NCI-H146 treated with DMSO at 0.1 percent for 48 hours (cell line): ENCODE measurements at regions not wholly inside any gene's neighbourhood (a gene's known extent, or its start where the extent isn't known, plus 50 kb on each side); places are given as distances from the start of the nearest gene placed in this dataset.

Experiments used
- DNase-seq: peaks from one replicate; lab custom pipeline; 2025; ENCODE audit not compliant: unreplicated experiment; lab: John Stamatoyannopoulos, UW

DNA sequence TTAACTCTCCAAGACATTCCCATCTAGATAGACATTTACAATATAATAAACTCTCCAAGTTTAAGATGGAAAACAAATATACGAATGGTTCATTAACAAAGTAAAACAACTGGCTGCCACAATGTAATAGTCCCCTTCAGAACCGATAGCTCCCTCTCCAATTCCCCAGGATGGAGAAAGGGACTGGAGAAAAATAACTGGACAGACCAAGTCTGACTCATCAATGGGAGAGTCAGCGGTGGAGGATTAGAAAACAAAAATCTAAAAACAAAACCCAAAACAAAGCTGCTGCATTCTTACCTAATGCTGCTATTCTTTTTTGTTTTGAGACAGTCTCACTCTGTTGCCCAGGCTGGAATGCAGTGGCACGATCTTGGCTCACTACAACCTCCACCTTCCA, 468.1 kb downstream of the SHQ1 start:
- no peak for DNase-seq

DNA sequence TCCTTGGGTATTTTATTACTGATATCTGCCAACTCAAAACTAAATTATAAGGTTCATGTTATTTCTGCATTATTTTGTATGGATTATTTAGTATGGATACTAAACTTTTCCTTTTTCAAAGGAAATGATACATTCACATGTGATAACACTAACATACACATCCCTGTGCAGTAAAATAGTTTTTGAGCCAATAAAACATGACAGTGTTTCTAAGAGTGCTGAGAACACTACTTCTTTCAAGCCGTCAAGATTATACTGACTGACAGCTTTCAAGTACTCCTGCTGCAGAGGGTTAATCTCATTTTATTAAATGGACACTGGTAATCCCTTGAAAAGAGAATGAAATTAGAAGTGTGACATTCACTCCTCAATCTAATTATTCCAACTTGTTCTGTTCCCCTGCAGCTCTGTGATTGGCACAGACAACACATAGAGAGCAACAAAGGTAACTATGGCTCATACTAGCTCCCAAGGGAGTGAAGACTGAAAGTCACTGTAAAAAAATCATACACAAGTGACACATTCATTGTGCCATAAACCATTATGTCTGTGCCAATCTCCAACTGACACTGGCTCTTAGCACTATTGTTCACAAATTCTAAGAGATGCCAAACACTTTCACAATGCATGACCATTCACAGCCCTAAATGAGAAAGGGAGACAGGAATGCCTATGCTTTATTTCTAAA, 468.6 kb downstream of the SHQ1 start:
- DNase-seq: no peak

DNA sequence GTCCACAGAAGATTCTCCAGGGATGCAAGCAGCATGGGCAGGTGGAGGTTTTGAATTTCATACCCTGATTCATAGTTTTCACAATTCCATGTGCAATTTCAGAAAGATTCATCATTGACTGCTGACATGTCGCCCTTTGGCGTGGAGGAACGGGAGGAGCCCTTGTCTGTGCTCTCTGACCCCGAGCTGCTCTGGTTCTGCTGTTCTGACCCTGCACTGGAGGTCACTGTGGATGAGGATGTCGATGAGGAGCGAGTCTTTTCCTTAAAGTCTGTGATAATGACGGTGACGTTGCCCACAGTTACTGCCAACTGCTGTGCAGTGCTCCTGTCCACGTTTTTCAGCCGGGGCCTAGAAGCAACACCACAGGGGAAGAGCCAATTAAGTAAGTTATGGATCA, 470.0 kb downstream of the SHQ1 start:
- DNase-seq: no peak

DNA sequence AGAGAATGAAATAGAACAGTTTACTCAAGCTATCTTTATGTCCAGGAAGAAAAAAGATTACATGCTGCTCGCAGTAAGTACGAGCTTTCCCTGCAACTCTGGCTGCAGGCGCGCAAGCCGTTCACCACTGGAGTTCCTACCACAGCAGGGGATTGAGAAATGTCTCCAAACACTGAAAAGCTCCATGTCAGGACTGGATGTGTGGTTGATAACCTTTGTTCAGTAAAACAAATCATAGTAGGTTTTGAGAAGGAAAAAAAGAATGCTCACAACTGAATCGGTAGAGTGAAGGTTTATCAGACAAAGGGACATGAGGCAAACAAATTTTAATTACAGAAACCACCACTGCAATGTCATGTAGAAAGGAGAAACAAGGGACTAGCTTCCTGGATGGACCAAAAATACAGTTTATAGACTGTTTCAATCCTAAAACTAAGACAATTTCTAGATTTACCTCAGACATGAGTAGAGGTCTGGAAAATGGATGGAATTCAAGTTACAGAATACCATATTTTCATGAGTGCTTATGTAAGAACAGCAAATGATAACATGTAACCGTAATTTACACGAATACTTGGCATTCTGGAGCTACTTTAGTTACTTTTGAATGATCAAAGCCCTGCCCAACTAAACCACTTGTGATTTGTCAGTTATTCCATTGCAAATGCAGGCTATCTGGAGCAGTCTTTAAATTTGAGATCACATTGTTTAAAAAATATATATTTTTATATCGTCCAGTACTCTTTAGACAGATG, 471.1 kb downstream of the SHQ1 start:
- DNase-seq: no peak

DNA sequence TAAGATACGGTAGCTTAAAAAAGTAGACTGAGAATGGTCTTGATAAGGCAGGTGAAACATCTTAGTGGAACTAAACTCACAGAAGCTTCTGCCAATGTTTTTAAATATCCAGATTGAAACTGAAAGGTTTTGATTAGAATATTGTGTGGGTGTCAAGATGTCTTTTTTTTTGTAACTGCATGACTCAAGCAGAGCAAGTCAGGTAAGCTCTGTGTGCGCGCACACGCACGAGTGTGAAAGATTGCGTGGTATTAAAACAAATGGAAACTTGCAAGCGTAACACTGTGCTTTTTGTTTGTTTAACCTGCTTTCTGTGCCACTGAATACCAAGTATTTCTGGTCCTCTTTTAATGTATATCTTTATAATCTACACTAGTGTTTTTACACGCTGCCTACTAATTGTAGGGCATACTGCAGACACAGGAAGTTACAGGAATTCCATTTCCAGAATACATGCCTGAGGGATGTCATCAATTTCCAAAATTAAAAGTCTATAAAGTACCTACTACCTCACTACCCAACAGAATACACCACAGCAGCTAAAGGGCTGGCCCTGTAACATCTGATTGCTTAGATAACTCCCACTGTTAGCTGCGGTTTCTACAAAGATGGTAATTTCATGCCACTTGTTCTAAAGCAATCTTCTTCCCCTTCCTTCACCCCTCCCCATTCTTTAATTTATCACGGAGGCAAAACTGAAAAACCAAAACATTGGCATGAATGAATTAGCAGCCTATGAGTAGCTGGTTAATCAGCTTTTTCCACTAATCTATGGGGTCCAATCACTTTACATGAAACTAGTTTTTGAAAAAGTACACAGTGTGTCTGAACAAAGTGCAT, 472.8 kb downstream of the SHQ1 start:
- no peak for DNase-seq

DNA sequence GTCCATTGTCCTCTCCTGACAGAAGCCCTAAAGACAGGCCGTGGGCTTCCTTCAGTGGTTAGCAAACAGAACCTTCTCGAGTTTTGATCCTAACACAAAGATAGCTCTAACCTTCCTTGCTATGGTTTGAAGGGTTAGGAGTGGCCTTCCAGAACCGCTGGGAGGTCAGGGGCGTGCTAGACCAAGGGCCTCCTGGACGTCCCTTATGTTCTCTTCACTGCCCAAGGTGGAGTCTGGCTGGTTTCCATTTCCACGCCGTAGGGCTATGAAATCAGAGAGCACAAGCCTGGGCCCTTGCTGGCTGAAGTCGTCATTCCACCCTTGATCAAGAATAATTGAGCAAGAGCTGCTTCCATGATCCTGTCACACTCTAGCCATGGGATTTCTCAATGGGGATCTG, 475.1 kb downstream of the SHQ1 start:
- no peak for DNase-seq

DNA sequence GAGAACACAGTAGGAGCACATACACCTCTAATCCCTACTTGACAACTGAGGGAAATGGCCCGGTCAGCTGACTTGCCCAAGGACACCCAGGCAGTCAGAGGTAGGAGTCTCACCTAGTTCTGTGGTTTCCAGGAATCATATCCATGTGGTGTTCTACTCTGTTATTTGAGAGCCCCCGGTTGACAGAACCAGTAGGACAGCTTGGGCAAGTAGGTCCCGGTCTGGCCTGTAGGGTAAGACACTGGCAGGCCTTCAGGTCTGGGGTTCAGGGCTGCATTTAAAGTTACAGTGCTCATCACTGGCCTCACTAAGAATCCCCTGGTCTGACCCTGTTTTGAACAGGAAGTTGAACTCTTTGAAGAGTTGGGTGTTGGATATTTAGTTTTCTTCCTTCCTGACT, 476.1 kb downstream of the SHQ1 start:
- no peak for DNase-seq

DNA sequence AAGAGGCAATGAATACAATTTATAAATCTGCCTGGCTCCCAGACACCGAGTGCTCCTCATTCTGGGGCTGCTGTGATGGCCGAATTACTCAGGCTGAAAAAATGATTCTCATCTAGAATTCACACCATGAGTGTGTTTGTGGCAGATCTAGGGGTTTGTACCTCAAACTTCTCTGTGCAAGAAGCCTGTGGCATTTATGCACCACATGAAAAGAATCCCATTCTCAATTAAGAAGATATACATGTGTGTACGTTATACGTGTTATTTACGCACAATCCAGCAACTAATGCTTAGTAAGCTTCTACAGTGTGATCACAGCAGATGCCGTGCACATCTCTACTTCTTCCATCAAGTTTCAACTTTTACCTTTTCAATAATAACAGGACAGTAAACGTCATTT, 476.8 kb downstream of the SHQ1 start:
- DNase-seq: no peak

DNA sequence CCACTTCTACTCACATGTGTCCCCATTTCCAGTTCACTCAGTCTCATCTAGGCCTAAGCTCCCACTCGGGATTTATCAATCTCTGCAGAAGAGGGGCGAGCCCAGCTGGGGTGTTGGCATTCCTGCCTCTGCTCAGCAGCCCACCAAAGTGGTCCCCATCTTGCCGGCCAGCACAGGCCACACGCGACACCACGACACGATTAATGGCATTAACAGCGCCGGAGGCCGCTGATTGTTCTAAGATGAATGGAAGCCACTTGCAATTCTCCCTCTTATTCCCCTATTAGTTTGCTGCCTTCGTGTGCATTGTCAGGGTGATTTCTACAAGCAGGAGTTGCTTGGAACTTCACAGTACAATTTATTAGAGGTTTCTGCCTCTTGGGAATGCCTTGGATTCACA, 477.3 kb downstream of the SHQ1 start:
- no peak for DNase-seq

DNA sequence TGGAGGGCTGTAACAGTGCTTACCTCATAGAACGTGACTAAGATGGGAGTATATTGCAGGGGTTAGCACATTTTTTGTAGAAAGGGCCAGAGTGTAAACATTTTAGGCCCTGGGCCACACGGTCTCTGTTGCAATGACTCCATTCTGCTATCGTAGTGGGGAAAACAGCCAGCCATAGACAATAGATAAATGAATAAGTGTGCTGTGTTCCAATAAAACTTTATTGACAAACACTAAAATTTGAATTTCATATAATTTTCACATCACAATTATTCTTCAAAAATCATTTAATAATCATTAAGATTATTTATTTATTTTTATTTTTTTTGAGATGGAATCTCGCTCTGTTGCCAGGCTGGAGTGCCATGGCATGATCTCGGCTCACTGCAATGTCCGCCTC, 478.6 kb downstream of the SHQ1 start:
- DNase-seq: no peak

DNA sequence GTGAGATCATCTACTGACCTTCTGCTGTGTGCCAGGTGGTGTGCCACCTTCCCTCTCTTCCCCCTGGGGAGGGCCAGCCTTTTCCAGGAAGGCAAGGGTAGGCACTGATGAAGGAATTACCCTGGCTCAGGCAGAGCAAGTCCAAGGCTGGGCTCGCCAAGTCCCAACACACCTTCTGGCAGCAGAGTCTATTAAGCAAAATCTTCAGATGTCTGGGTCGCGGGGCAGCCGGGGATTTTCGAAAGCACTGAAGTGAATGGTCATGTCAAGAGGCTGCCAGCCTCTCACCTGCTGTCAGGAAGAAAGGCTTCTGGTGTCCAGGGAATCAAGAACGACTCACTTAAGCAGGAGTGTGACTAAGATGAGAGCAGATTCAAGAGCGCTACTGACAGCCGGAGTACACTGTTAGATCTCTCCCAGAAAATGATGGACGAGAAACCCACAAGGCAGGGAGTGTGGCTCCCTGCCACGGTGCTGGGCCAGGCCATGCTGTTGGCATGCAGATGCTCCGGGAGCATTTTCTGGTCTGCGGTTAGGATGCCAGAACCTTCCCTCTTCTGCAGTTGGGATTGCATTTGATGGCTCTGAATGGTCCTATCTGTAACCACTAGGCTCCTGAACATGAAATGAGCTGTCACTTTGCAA, 479.8 kb downstream of the SHQ1 start:
- no peak for DNase-seq

DNA sequence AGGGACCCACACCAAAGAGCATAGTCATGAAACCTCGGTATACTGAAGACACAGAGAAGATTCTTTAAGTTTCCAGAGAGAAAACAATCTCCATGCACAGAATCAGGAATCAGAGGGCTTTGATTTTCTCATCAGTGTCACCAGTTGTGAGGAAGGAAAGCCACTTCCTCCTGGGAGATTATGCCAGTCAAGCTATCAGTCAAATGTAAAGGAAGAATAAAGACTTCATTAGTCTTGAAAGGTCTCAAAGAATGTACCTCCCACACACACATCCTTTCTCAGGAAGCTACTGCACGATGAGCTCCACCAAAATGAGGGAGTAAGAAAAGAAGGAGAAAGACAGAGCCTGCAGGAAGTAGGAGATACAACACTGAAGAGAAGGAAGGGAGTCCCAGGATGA, 486.3 kb downstream of the SHQ1 start:
- no peak for DNase-seq

DNA sequence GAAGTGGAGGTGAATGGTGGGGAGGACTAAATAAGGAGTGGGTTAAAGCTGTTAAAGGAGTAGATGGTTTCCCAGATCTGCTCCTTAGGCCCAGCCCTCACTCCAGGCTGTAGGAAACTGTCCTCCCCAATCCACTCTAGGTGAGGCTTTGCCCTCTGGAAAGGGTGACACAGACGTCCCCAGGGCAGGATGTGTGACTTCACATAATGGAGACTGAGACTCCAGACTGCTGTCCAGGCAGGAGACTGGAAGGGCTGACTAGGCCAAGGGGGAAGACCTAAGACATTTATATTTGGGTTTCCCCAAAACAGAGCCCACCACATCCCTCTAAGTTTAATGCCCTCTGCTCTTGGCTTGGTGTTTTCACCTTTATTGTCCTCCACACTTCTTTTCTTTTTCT, 488.5 kb downstream of the SHQ1 start:
- DNase-seq: no peak

DNA sequence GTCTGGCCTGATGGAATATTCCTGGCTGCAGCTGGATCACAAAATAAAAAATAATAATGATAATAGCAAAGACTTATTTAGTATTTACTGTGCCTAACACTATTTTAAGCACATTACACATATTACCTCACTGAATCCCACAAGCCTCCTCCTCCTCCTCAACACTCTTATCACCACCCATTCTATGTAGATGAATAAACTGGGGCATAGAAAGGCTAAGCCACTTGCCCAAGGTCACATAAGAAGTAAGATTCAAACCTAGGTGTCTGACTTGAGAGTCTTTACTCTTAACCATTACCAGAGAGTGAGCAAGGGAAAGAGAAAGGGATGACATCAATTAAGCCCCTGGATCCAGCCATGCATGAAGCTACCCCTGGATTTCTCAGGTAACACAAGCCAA, 493.1 kb downstream of the SHQ1 start:
- DNase-seq: no peak

DNA sequence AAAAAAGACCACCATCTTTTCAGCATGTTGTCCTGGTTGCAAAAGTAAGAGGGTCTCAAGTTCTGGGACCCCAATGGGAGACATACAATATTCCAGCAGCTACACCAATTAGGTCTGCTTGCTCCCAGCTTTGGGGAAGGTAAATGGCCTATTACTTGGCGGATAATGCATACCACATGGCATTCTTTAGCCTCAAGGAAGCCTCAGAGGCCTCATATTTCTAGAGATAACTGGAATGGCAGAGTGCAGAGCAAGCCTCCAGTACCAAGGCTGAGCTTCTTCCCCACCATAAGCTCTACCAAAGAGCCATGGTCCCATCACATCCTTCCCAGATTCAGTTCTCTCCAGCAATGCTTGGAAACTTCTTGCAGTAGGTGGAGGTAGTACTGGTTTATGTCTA, 493.8 kb downstream of the SHQ1 start:
- DNase-seq: no peak

DNA sequence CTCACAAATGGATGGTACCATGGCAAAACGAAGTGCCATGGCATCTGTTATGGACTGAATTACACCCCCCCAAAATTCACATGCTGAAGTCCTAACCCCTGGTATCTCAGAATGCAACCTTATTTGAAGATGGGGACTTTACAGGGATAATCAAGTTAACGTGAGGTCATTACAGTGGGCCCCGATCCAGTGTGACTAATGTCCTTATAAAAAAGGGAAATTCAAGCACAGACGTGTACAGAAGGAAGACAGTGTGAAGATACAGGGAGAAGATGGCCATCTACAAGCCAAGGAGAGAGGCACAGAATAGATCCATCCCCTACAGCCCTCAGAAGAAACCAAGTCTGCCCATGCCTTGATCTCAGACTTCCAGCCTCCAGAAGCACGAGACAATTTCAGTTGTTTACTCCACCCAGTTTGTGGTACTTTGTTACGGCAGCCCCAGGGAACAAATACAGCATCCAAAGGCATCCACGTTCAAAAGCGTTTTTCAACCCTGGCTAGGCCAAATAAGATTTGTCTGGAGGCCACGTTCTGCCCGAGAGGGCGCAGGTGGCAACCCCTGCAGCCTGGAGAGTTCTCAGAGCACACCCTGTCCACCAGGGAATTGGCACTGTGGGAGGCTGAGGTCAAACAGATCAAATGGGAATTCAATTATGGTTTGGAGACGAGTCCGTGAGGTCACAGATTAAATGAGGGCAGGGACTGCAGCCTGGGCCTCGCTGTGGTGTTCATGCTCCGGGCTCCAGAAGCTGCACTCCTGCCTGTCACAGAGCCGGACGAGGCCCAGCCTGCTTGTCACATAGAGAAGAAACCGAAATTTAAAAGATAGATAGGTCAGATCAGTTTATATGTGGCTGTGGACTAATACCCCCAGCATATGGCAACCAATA, 494.8 kb downstream of the SHQ1 start:
- no peak for DNase-seq

DNA sequence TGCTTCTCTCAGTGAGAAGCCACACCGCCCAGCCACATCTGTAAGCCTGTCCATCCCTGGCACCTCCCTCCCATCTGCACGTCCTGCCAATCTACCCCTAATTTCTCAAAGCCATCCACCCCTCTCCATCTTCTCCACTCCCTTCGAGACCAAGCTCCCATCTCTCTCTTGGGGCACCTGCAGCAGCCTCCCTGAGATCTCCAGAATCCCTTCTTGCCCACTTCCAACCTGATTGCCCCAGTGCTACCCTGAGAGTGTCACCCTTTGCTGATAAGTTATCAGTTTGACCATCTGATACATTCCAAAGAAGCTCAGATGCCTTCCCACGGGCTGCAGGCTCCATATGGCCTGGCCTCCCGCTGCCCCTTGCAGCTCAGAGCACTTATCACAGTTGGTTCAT, 496.1 kb downstream of the SHQ1 start:
- DNase-seq: no peak

DNA sequence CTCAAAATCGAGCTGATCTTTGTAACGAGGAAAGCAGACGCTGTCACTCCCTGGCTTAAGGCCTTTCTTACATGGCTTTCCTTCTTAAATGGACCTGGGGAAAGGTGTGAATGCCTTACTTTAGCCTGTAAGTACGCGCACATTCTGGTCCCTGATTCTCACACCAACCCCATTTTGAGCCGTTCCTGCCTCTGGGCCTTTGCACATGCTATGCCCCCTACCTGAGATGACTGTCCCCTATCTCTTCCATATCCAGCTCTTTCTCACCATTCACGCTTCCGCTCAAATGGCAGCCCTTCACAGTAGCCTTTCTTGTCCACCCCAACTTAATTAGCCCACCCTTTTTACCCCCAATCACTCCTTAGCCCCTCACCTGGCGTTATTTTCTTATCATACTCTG, 496.7 kb downstream of the SHQ1 start:
- no peak for DNase-seq

DNA sequence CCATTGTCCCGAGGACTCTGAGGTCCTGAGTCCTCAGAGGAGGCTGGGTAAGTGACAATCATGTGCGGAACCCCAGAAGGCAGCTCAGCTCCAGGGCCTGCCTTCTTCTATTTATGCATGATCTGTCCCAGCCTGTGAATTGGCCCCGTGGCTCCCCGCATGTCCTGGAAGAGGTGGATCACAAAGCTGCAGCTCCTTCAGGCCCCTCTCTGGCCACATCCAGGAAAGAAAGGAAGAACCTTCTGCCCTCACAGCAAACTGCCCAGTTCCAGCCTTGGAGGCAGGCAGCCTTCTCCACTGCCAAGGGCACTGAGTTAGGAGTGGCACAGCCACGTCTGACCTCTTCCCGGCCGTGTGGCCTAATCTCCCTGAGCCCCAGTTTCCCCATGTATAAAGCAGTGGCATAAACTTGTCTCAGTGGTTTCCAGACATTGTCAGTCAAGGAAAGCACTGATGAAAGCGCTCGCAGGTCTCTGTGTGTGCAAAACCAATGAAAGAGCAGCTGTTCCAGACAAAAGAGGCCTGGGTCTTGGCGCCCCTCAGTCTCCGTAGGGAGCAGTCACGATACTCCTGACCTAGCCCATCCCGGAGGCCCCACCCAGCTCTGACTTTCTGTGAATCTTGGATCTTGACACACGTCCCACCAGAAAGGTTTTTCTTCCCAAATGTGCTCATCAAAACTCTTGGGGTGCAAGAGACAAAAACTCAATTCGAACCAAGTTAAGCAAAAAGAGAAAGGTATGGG, 497.3 kb downstream of the SHQ1 start:
- DNase-seq: no peak

DNA sequence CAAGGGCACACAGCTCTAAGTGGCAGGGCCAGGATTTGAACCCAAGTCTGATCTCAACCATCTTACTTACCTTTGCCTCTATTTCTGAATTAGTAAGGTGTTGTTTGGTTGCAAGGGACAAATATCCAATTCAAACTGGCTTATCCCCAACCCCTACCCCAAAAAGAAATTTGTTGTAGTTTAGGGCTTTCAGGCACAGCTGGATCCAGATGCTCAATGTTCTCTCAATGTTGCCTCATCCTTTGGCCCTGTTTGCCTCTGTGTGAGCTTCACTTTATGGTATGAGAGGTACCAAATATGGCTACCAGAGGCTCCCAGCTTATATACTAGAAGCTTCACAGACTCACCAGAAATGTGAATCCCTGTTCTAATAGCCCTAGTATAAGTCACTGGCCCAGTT, 499.9 kb downstream of the SHQ1 start:
- no peak for DNase-seq
